ENCODE measurements at regions not wholly inside any gene's neighbourhood (a gene's known extent, or its start where the extent isn't known, plus 50 kb on each side); places are given as distances from the start of the nearest gene placed in this dataset.

DNA sequence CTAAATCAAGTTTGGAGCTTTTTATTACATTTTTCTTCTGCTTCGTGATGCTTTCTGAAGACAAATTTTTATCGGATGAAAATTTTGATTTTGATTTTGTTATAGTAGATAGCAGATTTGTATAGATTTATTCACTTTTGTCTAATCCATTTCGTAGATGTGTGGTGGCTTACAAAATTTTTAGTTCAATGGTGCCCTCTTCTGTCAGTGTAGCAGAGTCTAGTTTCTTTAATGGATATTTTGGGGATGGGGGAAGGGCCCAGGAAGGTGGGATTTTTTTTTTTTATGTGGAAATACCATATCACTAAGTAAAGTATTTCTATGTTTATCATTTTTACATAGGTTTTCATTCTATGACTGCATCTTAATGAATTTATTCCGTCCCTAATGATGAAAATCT, 259.9 kb upstream of the TARS1 start:
- TF ChIP-seq, protein P1, sequence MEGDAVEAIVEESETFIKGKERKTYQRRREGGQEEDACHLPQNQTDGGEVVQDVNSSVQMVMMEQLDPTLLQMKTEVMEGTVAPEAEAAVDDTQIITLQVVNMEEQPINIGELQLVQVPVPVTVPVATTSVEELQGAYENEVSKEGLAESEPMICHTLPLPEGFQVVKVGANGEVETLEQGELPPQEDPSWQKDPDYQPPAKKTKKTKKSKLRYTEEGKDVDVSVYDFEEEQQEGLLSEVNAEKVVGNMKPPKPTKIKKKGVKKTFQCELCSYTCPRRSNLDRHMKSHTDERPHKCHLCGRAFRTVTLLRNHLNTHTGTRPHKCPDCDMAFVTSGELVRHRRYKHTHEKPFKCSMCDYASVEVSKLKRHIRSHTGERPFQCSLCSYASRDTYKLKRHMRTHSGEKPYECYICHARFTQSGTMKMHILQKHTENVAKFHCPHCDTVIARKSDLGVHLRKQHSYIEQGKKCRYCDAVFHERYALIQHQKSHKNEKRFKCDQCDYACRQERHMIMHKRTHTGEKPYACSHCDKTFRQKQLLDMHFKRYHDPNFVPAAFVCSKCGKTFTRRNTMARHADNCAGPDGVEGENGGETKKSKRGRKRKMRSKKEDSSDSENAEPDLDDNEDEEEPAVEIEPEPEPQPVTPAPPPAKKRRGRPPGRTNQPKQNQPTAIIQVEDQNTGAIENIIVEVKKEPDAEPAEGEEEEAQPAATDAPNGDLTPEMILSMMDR (IDR thresholded peaks at IDR 0.05; ENCODE audit: low read depth, low read length): no peak

DNA sequence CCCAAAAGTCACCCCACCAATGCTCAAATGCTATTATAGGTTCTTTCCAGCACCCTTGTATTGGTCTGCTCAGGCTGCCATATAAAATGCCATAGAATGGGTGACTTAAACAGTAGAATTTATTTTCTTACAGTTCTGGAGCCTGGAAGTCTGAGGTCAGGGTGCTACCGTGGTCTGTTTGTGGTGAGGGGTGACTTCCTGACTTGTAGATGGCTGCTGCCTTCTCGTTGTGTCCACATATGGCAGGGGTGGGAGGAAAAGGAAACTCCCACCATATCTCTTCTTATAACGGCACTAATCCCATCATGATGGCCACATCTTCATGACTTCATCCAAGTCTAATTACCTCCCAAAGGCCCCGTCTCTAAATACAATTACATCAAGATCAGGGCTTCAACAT, 257.8 kb upstream of the TARS1 start:
- H3K4me3 ChIP-seq (ENCODE audit: low read depth, low read length): no peak overlapping the region
- TF ChIP-seq, protein P1 (IDR thresholded peaks at IDR 0.05; ENCODE audit: low read depth, low read length): no peak

More for the DNA sequence above, 259.9 kb upstream of the TARS1 start:
- no peak overlapping the region for H3K4me3 ChIP-seq (ENCODE audit: low read depth, low read length)

DNA sequence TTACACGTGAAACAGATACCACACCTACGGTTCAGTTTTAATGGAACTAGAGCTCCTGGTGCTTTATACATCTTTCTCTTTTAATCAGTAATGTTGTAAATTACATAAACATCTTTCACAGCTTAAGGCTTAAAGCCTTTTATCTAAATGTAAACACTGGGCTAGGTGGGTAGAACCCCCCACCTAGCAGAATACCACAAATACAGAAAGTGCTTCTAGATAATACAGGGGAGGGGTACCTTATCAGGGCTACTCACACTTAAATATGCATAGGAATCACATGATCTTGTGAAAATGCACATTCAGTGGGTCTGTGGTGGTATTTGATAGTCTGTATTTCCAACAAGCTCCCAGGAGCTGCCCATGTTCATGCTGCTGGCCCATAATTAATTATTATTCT, 256.4 kb upstream of the TARS1 start:
- TF ChIP-seq, protein P1 (IDR thresholded peaks at IDR 0.05; ENCODE audit: low read depth, low read length): no peak

DNA sequence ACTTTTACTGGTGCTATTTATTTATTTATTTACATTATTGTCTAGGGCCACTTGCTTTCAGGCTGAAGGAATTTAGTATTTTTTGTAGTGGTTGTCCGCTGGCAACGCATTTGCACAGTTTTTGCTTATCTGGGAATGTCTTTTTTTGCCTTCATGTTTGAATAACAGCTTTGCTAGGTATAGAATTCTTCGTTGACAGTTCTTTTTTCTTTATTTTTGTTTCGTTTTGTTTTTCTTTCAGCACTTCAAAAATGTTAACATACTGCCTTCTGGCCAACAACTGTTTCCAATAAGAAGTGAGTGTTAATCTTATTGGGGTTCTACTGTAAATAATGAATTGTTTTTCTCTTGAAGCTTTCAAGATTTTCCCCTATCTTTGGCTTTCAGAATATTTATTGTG, 252.7 kb upstream of the TARS1 start:
- H3K4me3 ChIP-seq (ENCODE audit: low read depth, low read length): no peak overlapping the region
- TF ChIP-seq, protein P1 (IDR thresholded peaks at IDR 0.05; ENCODE audit: low read depth, low read length): no peak

More for the DNA sequence above, 256.4 kb upstream of the TARS1 start:
- H3K4me3 ChIP-seq (ENCODE audit: low read depth, low read length): no peak overlapping the region

DNA sequence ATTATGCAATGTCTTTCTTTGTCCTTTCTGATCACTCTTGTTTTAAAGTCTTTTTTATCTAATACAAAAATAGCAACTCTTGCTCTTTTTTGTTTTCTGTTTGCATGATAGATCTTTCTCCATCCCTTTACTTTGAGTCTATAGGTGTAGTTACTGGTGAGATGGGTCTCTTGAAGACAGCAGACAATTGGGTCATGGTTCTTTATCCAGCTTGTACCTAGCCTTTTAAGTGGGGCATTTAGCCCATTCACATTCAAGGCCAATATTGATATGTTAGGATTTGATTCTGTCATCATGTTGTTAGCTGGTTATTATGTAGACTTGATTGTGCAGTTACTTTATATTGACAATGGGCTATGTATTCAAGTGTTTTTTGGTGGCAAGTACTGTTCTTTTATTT, 245.9 kb upstream of the TARS1 start:
- no peak overlapping the region for H3K4me3 ChIP-seq (ENCODE audit: low read depth, low read length)
- TF ChIP-seq, protein P1 (IDR thresholded peaks at IDR 0.05; ENCODE audit: low read depth, low read length): no peak

DNA sequence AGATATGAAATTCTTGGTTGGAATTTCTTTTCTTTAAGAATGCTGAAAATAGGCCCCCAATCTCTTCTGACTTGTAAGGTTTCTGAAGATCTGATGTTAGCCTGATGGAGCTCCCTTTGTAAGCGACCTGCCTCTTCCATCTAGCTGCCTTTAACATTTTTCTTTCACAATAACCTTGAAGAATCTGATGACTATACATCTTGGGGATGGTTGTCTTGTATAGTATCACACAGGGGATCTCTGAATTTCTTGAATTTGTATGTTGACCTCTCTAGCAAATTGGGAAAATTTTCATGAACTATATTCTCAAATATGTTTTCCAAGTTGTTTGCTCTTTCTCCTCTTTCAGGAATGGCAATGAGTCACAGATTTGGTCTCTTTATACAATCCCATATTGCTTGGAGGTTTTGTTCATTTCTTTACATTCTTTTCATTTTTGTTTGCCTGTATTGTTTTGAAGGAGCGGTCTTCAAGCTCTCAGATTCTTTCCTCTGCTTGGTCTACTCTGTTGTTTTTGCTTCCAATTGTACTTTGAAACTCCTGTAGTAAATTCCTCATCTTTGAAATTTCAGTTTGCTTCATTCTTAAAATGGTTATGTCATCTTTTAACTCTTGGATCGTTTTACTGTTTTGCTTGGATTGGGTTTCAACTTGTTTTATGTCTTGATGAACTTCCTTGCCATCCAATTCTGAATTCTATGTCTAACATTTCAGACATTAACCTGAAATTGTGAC, 245.2 kb upstream of the TARS1 start:
- H3K4me3 ChIP-seq (ENCODE audit: low read depth, low read length): no peak overlapping the region
- TF ChIP-seq, protein P1 (IDR thresholded peaks at IDR 0.05; ENCODE audit: low read depth, low read length): no peak

DNA sequence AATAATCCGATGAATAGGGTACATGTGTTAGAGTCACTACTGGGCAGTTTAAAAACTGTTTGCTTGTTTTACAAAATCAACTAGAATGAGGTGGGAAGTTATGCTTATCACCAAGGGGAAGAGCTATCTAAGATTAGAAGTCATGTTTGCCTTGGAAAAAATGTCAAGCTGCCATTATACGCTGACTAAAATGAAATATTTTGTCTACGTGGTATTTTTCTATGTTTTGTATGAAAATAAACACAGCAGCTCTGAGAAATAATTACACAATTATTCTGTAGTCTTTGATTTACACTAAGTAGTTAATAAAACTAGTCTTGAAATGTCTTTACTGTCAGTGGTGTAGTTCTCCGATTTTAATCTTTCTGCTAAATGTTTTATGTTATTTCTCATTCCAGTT, 241.9 kb upstream of the TARS1 start:
- H3K4me3 ChIP-seq (ENCODE audit: low read depth, low read length): no peak overlapping the region
- TF ChIP-seq, protein P1 (IDR thresholded peaks at IDR 0.05; ENCODE audit: low read depth, low read length): no peak
